ENCODE measurements at regions not wholly inside any gene's neighbourhood (a gene's known extent, or its start where the extent isn't known, plus 50 kb on each side); places are given as distances from the start of the nearest gene placed in this dataset.

DNA sequence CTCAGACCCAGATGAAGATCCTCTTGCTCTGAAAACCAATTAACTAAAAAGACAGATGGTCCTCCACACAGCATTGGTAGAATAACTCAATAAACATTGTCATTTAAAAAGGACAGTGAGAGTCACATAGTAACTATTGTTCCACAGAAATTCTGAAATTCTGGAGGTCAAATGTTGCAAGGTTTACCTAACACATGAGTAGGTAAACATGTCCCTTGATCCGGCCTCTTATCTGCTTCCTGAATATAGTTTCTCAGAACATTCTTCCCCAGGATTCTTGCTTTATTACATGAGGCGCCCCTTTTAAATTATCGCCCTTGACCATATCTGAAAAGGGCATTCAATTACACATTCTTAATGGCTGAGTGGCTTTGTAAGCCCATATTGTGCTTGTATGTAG lies 270.7 kb downstream of the SEMA3D start:
- Histone ChIP-seq H3K36me3 (ENCODE audit: insufficient read depth, low read length) (no peaks in the 10 kb centered on the region), H3K79me2 (ENCODE audit: insufficient read depth, low read length) (no peaks in the 10 kb centered on the region), H3K4me2 (ENCODE audit: insufficient read depth, low read length) (no peak overlapping the region), H3K27ac (ENCODE audit: low read length) (no peak overlapping the region), H3K4me3 (ENCODE audit: low read depth in 1 of 2, low read length in 2 of 2) (no peak overlapping the region), H3K9ac (ENCODE audit: low read depth, low read length) (no peak overlapping the region), H3K27me3 (ENCODE audit: insufficient read depth, low read length, poor library complexity) (no peaks in the 10 kb centered on the region), H3K4me1 (ENCODE audit: insufficient read depth, low read length) (no peaks in the 10 kb centered on the region), H2AFZ (ENCODE audit: low read depth, low read length) (no peak overlapping the region), H4K20me1 (ENCODE audit: insufficient read depth, low read length) (no peaks in the 10 kb centered on the region), H3K9me3 (ENCODE audit: insufficient read depth, low read length, severe bottlenecking) (no peaks in the 10 kb centered on the region)
- no peak for TF ChIP-seq EZH2 (IDR thresholded peaks at IDR 0.05; ENCODE audit: borderline replicate concordance, low read depth, low read length, severe bottlenecking)
- TF ChIP-seq, protein P1, sequence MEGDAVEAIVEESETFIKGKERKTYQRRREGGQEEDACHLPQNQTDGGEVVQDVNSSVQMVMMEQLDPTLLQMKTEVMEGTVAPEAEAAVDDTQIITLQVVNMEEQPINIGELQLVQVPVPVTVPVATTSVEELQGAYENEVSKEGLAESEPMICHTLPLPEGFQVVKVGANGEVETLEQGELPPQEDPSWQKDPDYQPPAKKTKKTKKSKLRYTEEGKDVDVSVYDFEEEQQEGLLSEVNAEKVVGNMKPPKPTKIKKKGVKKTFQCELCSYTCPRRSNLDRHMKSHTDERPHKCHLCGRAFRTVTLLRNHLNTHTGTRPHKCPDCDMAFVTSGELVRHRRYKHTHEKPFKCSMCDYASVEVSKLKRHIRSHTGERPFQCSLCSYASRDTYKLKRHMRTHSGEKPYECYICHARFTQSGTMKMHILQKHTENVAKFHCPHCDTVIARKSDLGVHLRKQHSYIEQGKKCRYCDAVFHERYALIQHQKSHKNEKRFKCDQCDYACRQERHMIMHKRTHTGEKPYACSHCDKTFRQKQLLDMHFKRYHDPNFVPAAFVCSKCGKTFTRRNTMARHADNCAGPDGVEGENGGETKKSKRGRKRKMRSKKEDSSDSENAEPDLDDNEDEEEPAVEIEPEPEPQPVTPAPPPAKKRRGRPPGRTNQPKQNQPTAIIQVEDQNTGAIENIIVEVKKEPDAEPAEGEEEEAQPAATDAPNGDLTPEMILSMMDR (IDR thresholded peaks at IDR 0.05; ENCODE audit: borderline replicate concordance, extremely low read depth, low read length, poor library complexity, severe bottlenecking), result no peak
- DNase-seq (no peak), ATAC-seq (ENCODE audit: insufficient read depth, low read depth) (no peak)

DNA sequence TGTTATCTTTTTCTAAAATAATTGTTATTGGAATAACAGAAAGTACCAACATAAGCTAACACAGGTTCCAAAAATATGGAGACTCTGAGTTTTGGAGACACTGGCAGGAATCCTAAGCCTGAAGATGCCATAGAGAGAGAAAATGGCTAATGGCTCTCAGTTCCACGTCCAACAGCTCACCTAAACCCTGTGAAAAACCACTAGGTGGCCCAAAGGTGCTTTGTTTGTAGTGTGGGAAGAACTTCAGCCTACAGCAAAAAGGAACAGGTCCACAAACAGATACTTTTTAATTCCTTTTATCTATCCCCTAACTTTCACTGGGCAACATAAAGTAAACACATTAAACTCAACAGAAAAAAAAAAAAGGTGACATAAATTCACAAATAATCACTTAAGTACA lies 272.3 kb downstream of the SEMA3D start:
- Histone ChIP-seq H3K4me2 (ENCODE audit: insufficient read depth, low read length) (no peak overlapping the region), H3K27ac (ENCODE audit: low read length) (no peak overlapping the region), H3K9me3 (ENCODE audit: insufficient read depth, low read length, severe bottlenecking) (no peaks in the 10 kb centered on the region), H3K4me3 (ENCODE audit: low read depth in 1 of 2, low read length in 2 of 2) (no peak overlapping the region), H2AFZ (ENCODE audit: low read depth, low read length) (no peak overlapping the region), H4K20me1 (ENCODE audit: insufficient read depth, low read length) (no peaks in the 10 kb centered on the region), H3K79me2 (ENCODE audit: insufficient read depth, low read length) (no peaks in the 10 kb centered on the region), H3K27me3 (ENCODE audit: insufficient read depth, low read length, poor library complexity) (no peaks in the 10 kb centered on the region), H3K9ac (ENCODE audit: low read depth, low read length) (no peak overlapping the region), H3K36me3 (ENCODE audit: insufficient read depth, low read length) (no peaks in the 10 kb centered on the region), H3K4me1 (ENCODE audit: insufficient read depth, low read length) (no peaks in the 10 kb centered on the region)
- DNase-seq, result no peak
- ATAC-seq (ENCODE audit: insufficient read depth, low read depth), result no peak
- TF ChIP-seq, protein P1 (IDR thresholded peaks at IDR 0.05; ENCODE audit: borderline replicate concordance, extremely low read depth, low read length, poor library complexity, severe bottlenecking), result no peak
- TF ChIP-seq EZH2 (IDR thresholded peaks at IDR 0.05; ENCODE audit: borderline replicate concordance, low read depth, low read length, severe bottlenecking), result no peak

DNA sequence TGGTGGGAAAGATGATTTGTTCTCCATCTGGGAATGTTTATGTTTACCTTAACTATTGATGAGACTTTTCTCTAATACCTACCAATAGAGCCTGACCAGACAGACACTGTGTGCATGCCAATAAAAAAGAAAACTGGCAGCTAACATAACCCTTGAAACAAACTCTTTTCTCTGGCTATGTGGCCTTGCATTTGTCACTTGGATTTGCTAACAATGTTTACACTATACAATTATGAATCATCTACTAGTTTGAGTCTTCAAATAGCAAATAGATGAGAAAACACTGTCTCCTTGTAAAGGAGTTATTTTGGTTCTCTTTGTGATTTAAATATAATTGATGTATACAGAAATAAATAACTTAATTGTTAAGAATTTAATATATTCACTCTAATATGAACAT lies 273.1 kb downstream of the SEMA3D start:
- Histone ChIP-seq H3K9me3 (ENCODE audit: insufficient read depth, low read length, severe bottlenecking) (no peaks in the 10 kb centered on the region), H3K36me3 (ENCODE audit: insufficient read depth, low read length) (no peaks in the 10 kb centered on the region), H3K79me2 (ENCODE audit: insufficient read depth, low read length) (no peaks in the 10 kb centered on the region), H3K27ac (ENCODE audit: low read length) (no peak overlapping the region), H3K4me2 (ENCODE audit: insufficient read depth, low read length) (no peak overlapping the region), H3K4me1 (ENCODE audit: insufficient read depth, low read length) (no peaks in the 10 kb centered on the region), H3K9ac (ENCODE audit: low read depth, low read length) (no peak overlapping the region), H2AFZ (ENCODE audit: low read depth, low read length) (no peak overlapping the region), H3K4me3 (ENCODE audit: low read depth in 1 of 2, low read length in 2 of 2) (no peak overlapping the region), H3K27me3 (ENCODE audit: insufficient read depth, low read length, poor library complexity) (no peaks in the 10 kb centered on the region), H4K20me1 (ENCODE audit: insufficient read depth, low read length) (no peaks in the 10 kb centered on the region)
- DNase-seq, result no peak
- no peak for ATAC-seq (ENCODE audit: insufficient read depth, low read depth)
- TF ChIP-seq EZH2 (IDR thresholded peaks at IDR 0.05; ENCODE audit: borderline replicate concordance, low read depth, low read length, severe bottlenecking), result no peak
- TF ChIP-seq, protein P1 (IDR thresholded peaks at IDR 0.05; ENCODE audit: borderline replicate concordance, extremely low read depth, low read length, poor library complexity, severe bottlenecking), result no peak

Data from DND-41 (cell line).